ENCODE measurements at regions not wholly inside any gene's neighbourhood (a gene's known extent, or its start where the extent isn't known, plus 50 kb on each side); places are given as distances from the start of the nearest gene placed in this dataset.
"Not testable (repeated sequence)": the region's sequence is repeated elsewhere in the genome, so short reads cannot be mapped to it uniquely, and the experiment has no call there.

GRCh38 chr2:17460371-17461086, 57.7 kb downstream of the RAD51AP2 start:
- DNase-seq (ENCODE audit: low read depth), result no peak
- no peak overlapping the region for H3K4me3 ChIP-seq (ENCODE audit: low read depth, low read length)

GRCh38 chr2:17455343-17455742, 62.9 kb downstream of the RAD51AP2 start:
- DNase-seq (ENCODE audit: low read depth), result no peak
- no peak overlapping the region for H3K4me3 ChIP-seq (ENCODE audit: low read depth, low read length)

- DNase-seq (ENCODE audit: low read depth), result not testable (repeated sequence)
These were observed 72.0 kb downstream of the RAD51AP2 start for GRCh38 chr2:17446191-17446590.

GRCh38 chr2:17445744-17446143, 72.5 kb downstream of the RAD51AP2 start:
- no peak overlapping the region for H3K4me3 ChIP-seq (ENCODE audit: low read depth, low read length)
- DNase-seq (ENCODE audit: low read depth), result no peak

More at GRCh38 chr2:17446191-17446590, 72.0 kb downstream of the RAD51AP2 start:
- not testable (repeated sequence) for H3K4me3 ChIP-seq (ENCODE audit: low read depth, low read length)

GRCh38 chr2:17442334-17442733, 75.9 kb downstream of the RAD51AP2 start:
- peak; percentile 4 for DNase-seq (ENCODE audit: low read depth)
- H3K4me3 ChIP-seq (ENCODE audit: low read depth, low read length), result no peak overlapping the region

GRCh38 chr2:17441790-17442189, 76.5 kb downstream of the RAD51AP2 start:
- H3K4me3 ChIP-seq (ENCODE audit: low read depth, low read length), result no peak overlapping the region
- DNase-seq (ENCODE audit: low read depth), result no peak

- DNase-seq (ENCODE audit: low read depth), result no peak
- H3K4me3 ChIP-seq (ENCODE audit: low read depth, low read length), result no peak overlapping the region
These were observed 77.0 kb downstream of the RAD51AP2 start for GRCh38 chr2:17441055-17441771.

- no peak for DNase-seq (ENCODE audit: low read depth)
These were observed 87.9 kb downstream of the RAD51AP2 start for GRCh38 chr2:17430326-17430725.

GRCh38 chr2:17429130-17429529, 89.1 kb downstream of the RAD51AP2 start:
- no peak overlapping the region for H3K4me3 ChIP-seq (ENCODE audit: low read depth, low read length)
- DNase-seq (ENCODE audit: low read depth), result peak; percentile 31

More at GRCh38 chr2:17430326-17430725, 87.9 kb downstream of the RAD51AP2 start:
- no peak overlapping the region for H3K4me3 ChIP-seq (ENCODE audit: low read depth, low read length)

GRCh38 chr2:17427401-17427800, 90.8 kb downstream of the RAD51AP2 start:
- H3K4me3 ChIP-seq (ENCODE audit: low read depth, low read length), result no peak overlapping the region

GRCh38 chr2:17426743-17427142, 91.5 kb downstream of the RAD51AP2 start:
- no peak overlapping the region for H3K4me3 ChIP-seq (ENCODE audit: low read depth, low read length)
- no peak for DNase-seq (ENCODE audit: low read depth)

More at GRCh38 chr2:17427401-17427800, 90.8 kb downstream of the RAD51AP2 start:
- DNase-seq (ENCODE audit: low read depth), result no peak

- peak; percentile 30 for DNase-seq (ENCODE audit: low read depth)
- no peak overlapping the region for H3K4me3 ChIP-seq (ENCODE audit: low read depth, low read length)
These were observed 96.2 kb downstream of the RAD51AP2 start for GRCh38 chr2:17422061-17422460.

GRCh38 chr2:17416884-17417391, 101.3 kb downstream of the RAD51AP2 start:
- DNase-seq (ENCODE audit: low read depth), result peak; percentile 91
- no peak overlapping the region for H3K4me3 ChIP-seq (ENCODE audit: low read depth, low read length)

- H3K4me3 ChIP-seq (ENCODE audit: low read depth, low read length), result no peak overlapping the region
- DNase-seq (ENCODE audit: low read depth), result no peak
These were observed 105.2 kb downstream of the RAD51AP2 start for GRCh38 chr2:17413036-17413435.

GRCh38 chr2:17401096-17401495, 117.1 kb downstream of the RAD51AP2 start:
- DNase-seq (ENCODE audit: low read depth), result no peak
- H3K4me3 ChIP-seq (ENCODE audit: low read depth, low read length), result no peak overlapping the region

- DNase-seq (ENCODE audit: low read depth), result no peak
- no peak overlapping the region for H3K4me3 ChIP-seq (ENCODE audit: low read depth, low read length)
These were observed 119.5 kb downstream of the RAD51AP2 start for GRCh38 chr2:17398770-17399169.

GRCh38 chr2:17388798-17389197, 129.4 kb downstream of the RAD51AP2 start:
- peak; percentile 31 for DNase-seq (ENCODE audit: low read depth)
- no peak overlapping the region for H3K4me3 ChIP-seq (ENCODE audit: low read depth, low read length)

- DNase-seq (ENCODE audit: low read depth), result peak; percentile 21
- no peak overlapping the region for H3K4me3 ChIP-seq (ENCODE audit: low read depth, low read length)
These were observed 130.6 kb downstream of the RAD51AP2 start for GRCh38 chr2:17387591-17387990.

- DNase-seq (ENCODE audit: low read depth), result no peak
These were observed 131.5 kb downstream of the RAD51AP2 start for GRCh38 chr2:17386771-17387170.

GRCh38 chr2:17380003-17380402, 138.2 kb downstream of the RAD51AP2 start:
- H3K4me3 ChIP-seq (ENCODE audit: low read depth, low read length), result no peak overlapping the region

More at GRCh38 chr2:17386771-17387170, 131.5 kb downstream of the RAD51AP2 start:
- no peak overlapping the region for H3K4me3 ChIP-seq (ENCODE audit: low read depth, low read length)

More at GRCh38 chr2:17380003-17380402, 138.2 kb downstream of the RAD51AP2 start:
- no peak for DNase-seq (ENCODE audit: low read depth)

All from skeletal muscle cell (primary cell).